Caco-2 (cell line): ENCODE measurements at regions not wholly inside any gene's neighbourhood (a gene's known extent, or its start where the extent isn't known, plus 50 kb on each side); places are given as distances from the start of the nearest gene placed in this dataset.

Experiments
- BruUV-seq: library from RNA; stranded (reverse); fragments of 400-500 nt; replicated peaks from 2 replicates; lab custom pipeline; 2021; lab: Mats Ljungman, UMichigan
- CTCF ChIA-PET: fragments of 300-600 bp; sonication (Branson Sonifier 250); formaldehyde crosslinking; loops from one replicate; lab custom pipeline; 2022; ENCODE audit warnings: antibody characterized with exemption; lab: Charles Lee
- POLR2A ChIA-PET: fragments of 300-600 bp; sonication (Branson Sonifier 250); formaldehyde crosslinking; loops from one replicate; lab custom pipeline; 2022; ENCODE audit warnings: antibody characterized with exemption; lab: Charles Lee
- DNase-seq, 2 experiments: peaks; one replicate each; pipeline versions ENCODE4 v3.0.0 to v3.0.0-alpha.2; 2020 to 2022
- H3K27me3 ChIP-seq: replicated peaks from 2 replicates; pipeline ENCODE4 v1.6.0; 2011; ENCODE audit warnings: low read length; ENCODE audit not compliant: control insufficient read depth, insufficient read depth
- H3K36me3 ChIP-seq: 2 replicates; pipeline ENCODE4 v1.5.1; 2011; ENCODE audit warnings: low read length; ENCODE audit not compliant: control insufficient read depth, insufficient read depth
- H3K4me1 ChIP-seq: fragments of 250-450 bp; sonication (Bioruptor Pico); 2 replicates; pipeline ENCODE4 v1.5.1; 2020; ENCODE audit warnings: mild to moderate bottlenecking
- H3K4me3 ChIP-seq: 2 replicates; pipeline ENCODE4 v1.5.1; 2011; ENCODE audit warnings: low read depth, mild to moderate bottlenecking, control low read depth, low read length
- H3K9me3 ChIP-seq: fragments of 250-450 bp; sonication (Bioruptor Pico); 2 replicates; pipeline ENCODE4 v1.5.1; 2020; ENCODE audit warnings: mild to moderate bottlenecking, moderate library complexity
- H3K27ac Mint-ChIP-seq: one replicate; pipeline ENCODE4 v1.8.0; 2022; ENCODE audit warnings: mixed read lengths; ENCODE audit not compliant: unreplicated experiment
- H3K27me3 Mint-ChIP-seq: one replicate; pipeline ENCODE4 v1.8.0; 2022; ENCODE audit warnings: mixed read lengths; ENCODE audit not compliant: insufficient read depth, unreplicated experiment
- H3K36me3 Mint-ChIP-seq: one replicate; pipeline ENCODE4 v1.8.0; 2022; ENCODE audit warnings: mild to moderate bottlenecking, mixed read lengths; ENCODE audit not compliant: insufficient read depth, unreplicated experiment
- H3K4me1 Mint-ChIP-seq: one replicate; pipeline ENCODE4 v1.8.0; 2022; ENCODE audit warnings: low read depth, mixed read lengths; ENCODE audit not compliant: unreplicated experiment
- H3K4me3 Mint-ChIP-seq: one replicate; pipeline ENCODE4 v1.8.0; 2022; ENCODE audit warnings: mild to moderate bottlenecking, moderate library complexity, mixed read lengths; ENCODE audit not compliant: unreplicated experiment
- H3K9me3 Mint-ChIP-seq: one replicate; pipeline ENCODE4 v1.8.0; 2022; ENCODE audit warnings: mixed read lengths; ENCODE audit not compliant: unreplicated experiment
- intact Hi-C: fragments of 100-400 bp; cut with micrococcal nuclease; formaldehyde crosslinking; loops from one replicate; pipeline ENCODE4 v1.10.0; 2022; ENCODE audit not compliant: unreplicated experiment
- TF ChIP-seq, protein P1 (sequence below), 2 experiments: fragments of 200-600 bp in 1 of 2; IDR thresholded peaks; 1 replicate in 1 of 2; 2 replicates in 1 of 2; pipeline versions ENCODE4 v1.5.1 to v1.8.0; 2011 to 2022; ENCODE audit warnings: antibody characterized with exemption in 1 of 2, control low read depth in 1 of 2, inconsistent platforms in 1 of 2, low read depth in 1 of 2, low read length in 1 of 2, mild to moderate bottlenecking in 1 of 2, moderate library complexity in 1 of 2; ENCODE audit not compliant: insufficient read depth in 1 of 2, severe bottlenecking in 1 of 2, unreplicated experiment in 1 of 2

DNA sequence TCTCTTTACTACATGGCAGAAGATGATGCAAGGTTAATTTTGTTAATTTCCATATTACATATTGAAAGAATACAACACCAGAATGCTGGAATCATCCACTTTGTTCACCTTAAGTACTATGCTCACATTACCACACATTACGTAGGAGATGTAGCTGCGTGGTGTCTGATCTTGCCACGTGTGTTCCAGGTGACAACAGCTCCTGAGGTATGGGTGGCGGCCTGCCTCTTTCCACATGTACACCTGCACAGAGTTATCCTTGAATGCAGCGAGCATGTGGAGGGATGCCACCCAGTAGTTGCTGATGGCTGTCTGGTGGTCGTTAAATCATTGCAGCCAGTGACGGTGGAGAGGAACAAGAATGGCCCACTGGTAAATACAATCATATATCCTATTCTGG, 740.5 kb upstream of the EEF2KMT start:
- no peaks in the 10 kb centered on the region for H3K9me3 ChIP-seq
- Mint-ChIP-seq H3K9me3 (no peaks in the 10 kb centered on the region), H3K27ac (no peak overlapping the region), H3K4me1 (no peaks in the 10 kb centered on the region), H3K36me3 (no peaks in the 10 kb centered on the region), H3K4me3 (no peak overlapping the region), H3K27me3 (peaks cover 5% of the 10 kb centered on the region)
- no peaks in the 10 kb centered on the region for H3K4me1 ChIP-seq
- H3K36me3 ChIP-seq: no peaks in the 10 kb centered on the region
- H3K27me3 ChIP-seq: no peaks in the 10 kb centered on the region
- ChIA-PET CTCF (no interaction called here), POLR2A (no interaction called here)
- TF ChIP-seq, protein P1, sequence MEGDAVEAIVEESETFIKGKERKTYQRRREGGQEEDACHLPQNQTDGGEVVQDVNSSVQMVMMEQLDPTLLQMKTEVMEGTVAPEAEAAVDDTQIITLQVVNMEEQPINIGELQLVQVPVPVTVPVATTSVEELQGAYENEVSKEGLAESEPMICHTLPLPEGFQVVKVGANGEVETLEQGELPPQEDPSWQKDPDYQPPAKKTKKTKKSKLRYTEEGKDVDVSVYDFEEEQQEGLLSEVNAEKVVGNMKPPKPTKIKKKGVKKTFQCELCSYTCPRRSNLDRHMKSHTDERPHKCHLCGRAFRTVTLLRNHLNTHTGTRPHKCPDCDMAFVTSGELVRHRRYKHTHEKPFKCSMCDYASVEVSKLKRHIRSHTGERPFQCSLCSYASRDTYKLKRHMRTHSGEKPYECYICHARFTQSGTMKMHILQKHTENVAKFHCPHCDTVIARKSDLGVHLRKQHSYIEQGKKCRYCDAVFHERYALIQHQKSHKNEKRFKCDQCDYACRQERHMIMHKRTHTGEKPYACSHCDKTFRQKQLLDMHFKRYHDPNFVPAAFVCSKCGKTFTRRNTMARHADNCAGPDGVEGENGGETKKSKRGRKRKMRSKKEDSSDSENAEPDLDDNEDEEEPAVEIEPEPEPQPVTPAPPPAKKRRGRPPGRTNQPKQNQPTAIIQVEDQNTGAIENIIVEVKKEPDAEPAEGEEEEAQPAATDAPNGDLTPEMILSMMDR (IDR thresholded peaks at IDR 0.05; ENCODE audit: insufficient read depth in 1 of 2, low read depth in 1 of 2, low read length in 1 of 2, severe bottlenecking in 1 of 2, unreplicated experiment in 1 of 2): no peak
- intact Hi-C loops: no loop called here
- H3K4me3 ChIP-seq: no peak overlapping the region
- BruUV-seq: no TSS peak
- no peak for DNase-seq

DNA sequence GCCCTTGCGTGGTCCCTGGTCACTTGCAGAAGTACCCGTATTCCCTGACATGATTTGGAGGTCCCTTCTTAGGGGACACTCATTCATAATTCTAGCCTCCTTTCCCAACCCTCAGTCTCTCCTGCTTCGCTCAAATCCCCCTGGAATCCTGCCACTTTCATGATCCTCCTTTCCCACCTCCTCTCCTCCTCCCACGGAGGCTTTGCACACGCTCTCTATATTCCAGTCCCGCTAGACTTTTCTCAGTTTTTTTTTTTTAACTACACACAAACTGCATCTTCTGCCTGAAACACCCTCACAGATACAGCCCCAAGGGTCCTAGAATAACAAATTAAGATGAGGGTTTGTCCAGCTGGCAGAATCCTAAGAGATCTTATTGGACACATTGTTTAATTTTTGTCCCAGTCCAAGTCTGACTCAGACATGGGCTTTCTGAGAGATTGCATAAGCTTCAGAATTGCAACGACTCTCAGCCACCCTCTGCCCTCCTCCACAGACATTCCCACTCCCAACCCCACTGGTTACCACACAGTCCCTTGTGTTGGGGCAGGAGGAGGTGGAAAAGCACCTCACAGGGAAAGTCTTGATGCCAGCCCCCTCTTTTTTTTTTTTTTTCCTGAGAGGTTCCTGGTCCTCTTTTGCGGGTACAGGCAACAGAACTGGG, 739.5 kb upstream of the EEF2KMT start:
- Mint-ChIP-seq H3K4me1 (no peaks in the 10 kb centered on the region), H3K4me3 (no peak overlapping the region), H3K27ac (no peak overlapping the region), H3K36me3 (no peaks in the 10 kb centered on the region), H3K9me3 (no peaks in the 10 kb centered on the region), H3K27me3 (peaks cover 5% of the 10 kb centered on the region)
- Histone ChIP-seq H3K9me3 (no peaks in the 10 kb centered on the region), H3K36me3 (no peaks in the 10 kb centered on the region), H3K4me3 (no peak overlapping the region), H3K4me1 (no peaks in the 10 kb centered on the region), H3K27me3 (no peaks in the 10 kb centered on the region)
- BruUV-seq: no TSS peak
- no peak for DNase-seq
- TF ChIP-seq, protein P1 (IDR thresholded peaks at IDR 0.05; ENCODE audit: insufficient read depth in 1 of 2, low read depth in 1 of 2, low read length in 1 of 2, severe bottlenecking in 1 of 2, unreplicated experiment in 1 of 2): no peak
- intact Hi-C loops: no loop called here
- ChIA-PET POLR2A (no interaction called here), CTCF (no interaction called here)

DNA sequence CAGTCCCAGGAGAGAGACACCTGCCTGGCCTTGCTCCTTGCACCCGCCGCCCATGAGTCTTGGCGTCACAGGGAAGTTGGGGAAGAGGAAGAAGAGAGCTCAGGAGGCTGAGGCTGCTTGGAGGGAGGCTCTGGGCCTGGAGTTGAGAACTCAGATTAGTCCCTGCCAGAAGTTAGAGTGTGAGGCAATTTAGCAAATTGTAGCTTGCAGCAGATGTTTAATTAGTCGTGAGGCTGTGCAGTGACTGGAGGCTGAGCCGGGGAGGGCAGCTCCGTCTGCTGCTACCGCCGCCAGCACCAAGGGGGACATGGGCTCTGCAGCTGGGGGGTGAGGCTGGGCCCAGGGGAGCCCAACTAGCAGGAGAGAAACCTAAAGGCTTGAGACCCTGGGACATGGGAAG, 738.3 kb upstream of the EEF2KMT start:
- DNase-seq: no peak
- Histone ChIP-seq H3K9me3 (no peaks in the 10 kb centered on the region), H3K4me1 (no peaks in the 10 kb centered on the region), H3K27me3 (no peaks in the 10 kb centered on the region), H3K36me3 (no peaks in the 10 kb centered on the region), H3K4me3 (no peak overlapping the region)
- ChIA-PET CTCF (no interaction called here), POLR2A (no interaction called here)
- Mint-ChIP-seq H3K27me3 (peaks cover 5% of the 10 kb centered on the region), H3K36me3 (no peaks in the 10 kb centered on the region), H3K9me3 (no peaks in the 10 kb centered on the region), H3K4me3 (no peak overlapping the region), H3K4me1 (no peaks in the 10 kb centered on the region), H3K27ac (no peak overlapping the region)
- no TSS peak for BruUV-seq
- TF ChIP-seq, protein P1 (IDR thresholded peaks at IDR 0.05; ENCODE audit: insufficient read depth in 1 of 2, low read depth in 1 of 2, low read length in 1 of 2, severe bottlenecking in 1 of 2, unreplicated experiment in 1 of 2): no peak
- intact Hi-C loops: no loop called here
